T-helper 9 cell (primary cell): ENCODE measurements at regions not wholly inside any gene's neighbourhood (a gene's known extent, or its start where the extent isn't known, plus 50 kb on each side); places are given as distances from the start of the nearest gene placed in this dataset.
"Not testable (repeated sequence)": the region's sequence is repeated elsewhere in the genome, so short reads cannot be mapped to it uniquely, and the experiment has no call there.

Source experiments
- DNase-seq: peaks from one replicate; pipeline ENCODE4 v3.0.0-alpha.2; 2020

- no peak for DNase-seq
Observed at GRCh38 chr4:181006499-181007260, 1236.5 kb upstream of the TENM3 start.

GRCh38 chr4:181007751-181008150, 1235.5 kb upstream of the TENM3 start:
- no peak for DNase-seq

DNA sequence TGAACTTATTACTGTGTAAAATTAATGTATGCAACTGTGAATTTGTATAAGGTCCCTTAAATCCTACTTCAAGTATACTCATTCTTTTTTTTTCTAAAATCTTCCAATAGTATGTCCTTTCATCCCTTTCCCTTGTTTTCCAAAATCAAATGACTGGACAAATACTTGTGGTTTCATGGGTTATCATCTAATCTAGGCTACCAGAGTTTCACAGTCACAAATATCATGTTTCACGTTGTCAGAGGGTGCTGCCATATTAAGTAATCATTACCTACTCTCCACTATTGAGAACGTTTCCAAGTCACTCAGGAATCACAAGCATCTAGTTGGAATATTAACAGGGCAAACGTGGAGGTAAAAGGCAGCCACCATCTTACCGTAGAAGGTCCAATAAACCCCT, 1235.0 kb upstream of the TENM3 start:
- no peak for DNase-seq

GRCh38 chr4:181013162-181013561, 1230.0 kb upstream of the TENM3 start:
- no peak for DNase-seq

- no peak for DNase-seq
Observed at GRCh38 chr4:181017038-181017437, 1226.2 kb upstream of the TENM3 start.

DNA sequence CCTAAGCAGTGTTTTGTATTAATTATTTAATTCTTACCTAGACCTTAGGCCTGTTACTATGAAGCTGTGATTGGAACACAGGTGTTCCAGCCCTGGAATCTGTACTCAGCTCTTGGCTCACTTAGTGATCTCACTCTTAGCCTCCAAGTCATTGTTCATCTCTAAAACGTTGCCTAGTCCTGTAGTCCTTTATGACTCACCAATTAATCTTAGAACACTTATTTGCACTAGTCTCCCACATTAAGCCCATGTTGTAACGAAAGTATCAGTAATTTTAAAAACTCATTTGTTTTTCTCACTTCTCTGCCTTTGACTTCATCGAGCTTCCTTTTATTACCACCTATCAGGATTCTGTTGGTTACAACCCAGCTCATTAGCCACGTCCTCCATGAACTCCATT, 1224.7 kb upstream of the TENM3 start:
- DNase-seq, result no peak

- no peak for DNase-seq
Observed at GRCh38 chr4:181018913-181019312, 1224.3 kb upstream of the TENM3 start.

DNA sequence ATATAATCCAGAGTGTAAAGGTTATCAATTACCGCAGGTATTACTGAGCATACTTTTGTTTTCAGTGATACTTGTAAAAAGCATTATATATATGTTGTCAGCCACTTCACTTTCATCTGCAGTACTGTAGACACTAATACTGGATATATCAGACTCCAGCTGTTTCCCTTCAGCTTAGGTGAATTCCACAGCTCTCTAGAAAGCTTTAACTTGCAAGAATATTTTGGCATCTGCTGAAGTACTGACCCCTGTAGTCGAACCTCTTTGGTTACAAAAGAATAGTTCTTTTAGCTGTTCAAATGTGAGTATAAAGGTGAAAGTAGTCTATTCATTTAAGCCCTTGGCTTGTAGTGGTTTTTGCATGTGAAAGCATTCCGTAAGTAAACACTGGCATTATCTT, 1222.7 kb upstream of the TENM3 start:
- DNase-seq, result no peak

GRCh38 chr4:181021213-181021612, 1222.0 kb upstream of the TENM3 start:
- no peak for DNase-seq

GRCh38 chr4:181030135-181030921, 1212.9 kb upstream of the TENM3 start:
- not testable (repeated sequence) for DNase-seq

DNA sequence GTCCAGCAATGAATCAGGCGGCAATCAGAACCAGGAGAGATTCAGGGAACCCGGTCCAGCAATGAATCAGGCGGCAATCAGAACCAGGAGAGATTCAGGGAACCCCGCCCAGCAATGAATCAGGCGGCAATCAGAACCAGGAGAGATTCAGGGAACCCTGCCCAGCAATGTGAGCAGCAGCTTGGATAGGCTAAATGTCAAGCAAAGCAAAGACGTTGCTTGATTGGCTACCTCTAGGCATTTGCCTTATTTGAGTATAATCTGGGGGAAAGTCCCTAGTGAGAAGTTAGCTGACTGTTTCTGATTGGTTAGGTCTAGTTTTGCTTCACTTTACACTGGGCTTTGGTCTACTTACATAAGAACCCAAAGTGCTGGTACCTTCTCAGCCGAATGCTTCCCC, 1212.2 kb upstream of the TENM3 start:
- no peak for DNase-seq

DNA sequence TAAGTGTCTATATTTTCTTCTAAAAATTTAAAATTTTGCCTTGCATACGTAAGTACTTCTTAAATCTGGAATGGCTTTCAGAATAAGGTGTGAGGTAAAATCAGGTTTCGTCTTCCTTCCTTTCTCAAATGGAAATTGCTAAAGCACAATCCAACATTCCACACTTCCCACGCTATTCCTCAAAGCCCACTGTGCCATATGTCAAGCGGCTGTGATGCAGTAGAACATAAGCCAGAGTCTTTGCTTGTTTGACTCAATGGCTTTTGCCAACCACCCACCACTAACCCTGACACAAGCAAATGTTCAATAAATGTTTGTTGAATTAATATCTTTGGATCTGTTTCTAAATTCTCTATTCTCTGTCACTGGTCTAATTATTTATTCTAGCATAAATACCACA, 1199.7 kb upstream of the TENM3 start:
- DNase-seq, result no peak

DNA sequence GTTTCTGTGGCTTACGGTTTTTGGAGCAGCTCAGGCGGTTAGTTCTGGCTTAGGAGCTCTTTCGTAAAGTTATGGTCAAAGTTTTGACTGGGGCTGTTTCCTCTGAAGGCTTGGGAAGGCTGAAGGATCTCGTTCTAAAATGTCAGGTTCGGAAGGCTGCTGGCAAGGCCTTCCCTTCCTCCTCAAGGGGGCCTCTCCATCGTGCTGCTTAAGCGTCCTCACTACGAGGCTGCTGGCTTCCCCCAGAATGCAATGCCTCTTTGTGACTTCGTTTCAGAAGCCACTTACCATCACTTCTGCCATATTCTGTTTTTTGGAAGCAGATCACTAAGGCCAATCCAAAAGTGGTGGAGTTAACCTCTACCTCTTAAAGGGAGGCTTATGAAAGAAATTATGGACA, 1196.4 kb upstream of the TENM3 start:
- DNase-seq, result no peak

- no peak for DNase-seq
Observed at GRCh38 chr4:181051931-181052330, 1191.3 kb upstream of the TENM3 start.

DNA sequence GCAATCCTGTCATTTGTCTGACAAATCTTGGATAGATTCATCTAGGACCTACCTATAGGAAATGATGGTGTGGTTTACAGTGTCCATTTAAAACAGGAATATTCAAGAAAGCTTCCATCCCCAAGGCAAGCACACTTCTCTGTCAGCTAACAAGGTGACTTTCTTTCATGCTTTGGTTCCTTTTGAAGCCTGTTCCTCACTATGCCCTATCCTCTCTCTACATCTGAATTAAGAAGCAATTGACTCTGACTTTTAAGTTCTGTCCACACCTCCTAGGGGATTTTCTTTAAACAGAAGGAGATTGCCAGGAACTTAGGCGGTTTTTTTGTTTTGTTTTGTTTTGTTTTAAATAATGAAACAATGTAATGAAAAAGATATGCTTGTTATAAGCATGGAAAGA, 1181.4 kb upstream of the TENM3 start:
- DNase-seq, result no peak

DNA sequence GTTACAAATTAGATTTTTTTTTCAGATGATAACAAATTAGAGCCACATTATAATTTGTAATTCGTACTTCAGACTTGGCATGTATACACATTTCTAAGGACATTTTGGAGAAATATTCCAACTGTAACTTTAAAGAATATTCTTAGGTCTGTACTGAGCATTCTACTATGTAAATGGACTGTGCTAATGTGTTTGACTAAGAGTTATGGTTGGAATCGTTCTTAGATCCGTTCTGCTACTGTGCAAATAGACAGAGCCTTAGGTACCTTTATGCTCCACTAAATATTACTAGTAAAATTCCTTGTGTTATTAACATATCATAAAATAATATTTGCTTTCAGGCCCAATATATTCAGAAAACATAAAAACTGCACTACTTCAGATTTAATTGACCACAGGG, 1180.0 kb upstream of the TENM3 start:
- DNase-seq, result no peak

DNA sequence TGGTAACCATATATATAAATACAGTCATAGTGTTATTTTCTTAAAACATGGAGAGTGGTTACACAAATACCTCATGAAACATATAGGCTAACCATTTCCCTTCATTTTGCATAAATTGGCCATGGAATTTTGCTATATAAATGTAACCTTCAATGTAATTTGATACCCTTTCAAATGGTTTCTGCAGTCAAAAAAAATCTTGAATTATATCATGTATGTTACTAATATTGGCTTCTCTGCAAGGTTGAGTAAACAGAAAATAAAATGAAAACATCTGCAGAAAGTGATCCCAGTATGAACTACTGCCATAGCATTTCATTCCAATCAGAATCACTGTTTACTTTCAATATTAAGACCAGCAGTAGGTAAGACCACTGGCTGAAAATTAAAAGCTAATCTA, 1165.9 kb upstream of the TENM3 start:
- DNase-seq, result no peak

DNA sequence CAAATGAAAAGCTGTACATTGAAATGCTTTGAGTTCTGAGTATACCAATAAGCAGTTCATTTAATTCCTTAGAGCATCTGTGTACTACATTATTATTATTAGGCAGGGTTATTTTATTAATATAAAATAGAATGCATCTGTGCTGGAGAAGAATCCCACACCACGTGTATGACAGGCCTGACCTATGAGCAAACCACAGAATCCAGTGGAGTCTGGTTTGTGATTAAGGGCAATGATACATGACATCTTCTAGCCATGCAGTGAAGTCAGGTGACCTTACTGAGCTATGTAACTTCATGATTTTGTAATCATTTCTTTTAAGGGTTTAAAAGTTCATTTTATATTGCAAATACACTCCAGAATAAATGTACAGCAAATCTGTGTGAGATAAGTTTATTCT, 1165.0 kb upstream of the TENM3 start:
- no peak for DNase-seq

DNA sequence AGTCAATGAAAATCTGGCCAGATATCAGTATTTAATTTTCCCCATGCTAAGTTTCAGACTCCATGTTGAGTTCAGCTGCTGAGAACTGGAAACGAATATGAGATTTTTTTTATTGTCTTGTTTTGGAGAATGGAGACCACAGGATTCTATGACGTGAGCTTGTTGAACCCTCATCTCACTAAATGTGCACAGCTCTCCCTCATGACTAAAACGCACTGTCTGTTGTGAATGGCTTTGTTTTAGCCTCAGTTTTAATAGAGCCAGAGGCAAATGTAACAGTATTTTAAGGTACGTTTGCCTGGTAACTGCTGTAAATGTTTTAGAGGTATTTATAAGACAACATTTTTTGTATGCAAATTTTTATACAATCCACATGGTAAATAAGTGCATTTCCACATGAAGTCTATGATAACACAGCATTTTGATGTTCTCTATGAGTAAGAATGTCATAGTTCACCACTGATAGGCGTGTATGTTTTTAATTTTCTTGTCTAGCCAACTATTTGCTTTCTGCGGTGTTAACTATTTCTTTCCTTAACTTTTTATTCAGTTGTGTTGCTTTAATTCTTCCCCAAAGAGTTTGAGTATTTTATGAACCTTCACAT, 1159.3 kb upstream of the TENM3 start:
- DNase-seq, result no peak

- DNase-seq, result no peak
Observed at GRCh38 chr4:181085557-181085956, 1157.6 kb upstream of the TENM3 start.

- DNase-seq, result no peak
Observed at GRCh38 chr4:181105487-181105886, 1137.7 kb upstream of the TENM3 start.

DNA sequence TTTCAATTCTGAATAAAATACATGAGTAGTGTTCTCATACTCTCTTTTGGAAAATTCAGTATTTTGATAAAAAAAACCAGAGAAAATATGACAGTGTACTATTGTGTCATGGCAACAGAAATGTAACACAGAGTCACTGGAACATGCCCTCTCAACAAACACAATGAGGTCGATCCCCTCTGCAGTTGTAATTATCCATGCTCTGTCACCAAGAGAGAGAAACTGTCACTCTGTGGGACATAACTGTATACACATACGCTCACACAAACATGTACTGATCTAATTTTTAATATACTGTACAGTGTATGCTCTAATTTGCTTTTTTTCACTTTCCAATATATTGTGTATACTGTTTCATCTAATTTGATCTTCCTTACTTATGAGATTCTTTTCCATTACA, 1136.8 kb upstream of the TENM3 start:
- no peak for DNase-seq

DNA sequence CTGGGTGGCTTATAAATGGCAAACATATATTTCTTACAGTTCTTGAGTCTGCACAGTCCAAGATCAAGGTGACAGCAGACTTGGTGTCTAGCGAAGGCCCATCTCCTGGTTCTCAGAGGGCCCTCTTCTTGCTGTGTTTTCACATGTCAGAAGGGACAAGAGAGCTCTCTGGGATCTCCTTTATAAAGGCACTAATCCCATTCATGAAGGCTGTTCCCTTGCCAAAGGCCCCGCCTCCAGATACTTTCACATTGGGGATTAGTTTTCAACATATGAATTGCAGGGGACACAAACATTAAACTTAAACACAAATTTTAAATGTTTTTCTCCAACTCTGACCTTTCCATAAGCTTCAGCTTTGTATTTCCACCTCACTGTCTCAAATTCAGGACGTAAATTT, 1135.0 kb upstream of the TENM3 start:
- no peak for DNase-seq

DNA sequence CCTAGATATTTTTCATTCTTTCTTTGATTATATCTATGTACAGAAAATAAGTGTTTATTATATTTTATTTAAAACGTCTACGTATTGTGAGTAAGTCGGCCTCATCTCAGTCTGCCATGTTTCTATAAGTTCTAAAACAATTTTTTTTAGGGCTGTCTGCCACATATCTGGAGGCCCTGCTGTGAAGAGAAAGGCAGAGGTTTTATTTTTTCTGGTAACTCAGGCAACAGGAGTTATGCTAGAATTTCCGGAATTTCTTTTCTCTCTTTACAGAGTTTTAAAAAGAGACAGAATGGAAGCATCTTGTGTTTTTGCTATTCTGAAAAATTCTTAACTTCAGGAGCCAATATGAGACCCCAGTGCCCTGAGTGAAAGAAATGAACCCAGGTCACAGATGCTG, 1124.0 kb upstream of the TENM3 start:
- DNase-seq, result no peak
